NCI-H2107 (cell line): ENCODE measurements at regions not wholly inside any gene's neighbourhood (a gene's known extent, or its start where the extent isn't known, plus 50 kb on each side); places are given as distances from the start of the nearest gene placed in this dataset.
A peak's percentile ranks its signal among the peaks of the same experiment; 100 is the strongest.

ENCODE experiments used
- DNase-seq: peaks from one replicate; lab custom pipeline; 2025; lab: John Stamatoyannopoulos, UW

DNA sequence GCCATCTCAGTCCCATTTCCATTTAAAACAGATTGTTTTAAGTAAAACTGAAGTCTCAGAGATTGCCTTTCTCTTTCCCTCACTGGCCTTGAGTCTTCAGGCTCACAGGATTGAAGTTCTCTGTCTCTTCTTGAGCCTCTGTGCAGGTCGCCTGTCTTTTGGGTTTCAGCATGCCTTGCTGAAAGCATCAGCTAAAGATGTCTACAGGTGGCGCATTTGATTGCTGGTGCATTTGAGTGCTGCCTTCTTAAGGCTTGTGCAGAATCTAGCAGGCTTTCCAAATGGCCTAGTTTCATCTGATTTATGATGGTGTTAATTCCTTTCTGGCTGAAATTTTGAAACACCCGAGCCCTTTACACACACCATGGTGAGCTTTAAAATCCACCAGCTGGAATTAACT, 1062.2 kb upstream of the FBXO33 start:
- DNase-seq: no peak

- DNase-seq: no peak
These were observed 1055.6 kb upstream of the FBXO33 start for GRCh38 chr14:40487824-40488223.

- DNase-seq: no peak
These were observed 1053.5 kb upstream of the FBXO33 start for GRCh38 chr14:40485688-40486087.

GRCh38 chr14:40476005-40476404, 1043.8 kb upstream of the FBXO33 start:
- no peak for DNase-seq

- no peak for DNase-seq
These were observed 1035.7 kb upstream of the FBXO33 start for GRCh38 chr14:40467969-40468368.

GRCh38 chr14:40464531-40464930, 1032.3 kb upstream of the FBXO33 start:
- no peak for DNase-seq

DNA sequence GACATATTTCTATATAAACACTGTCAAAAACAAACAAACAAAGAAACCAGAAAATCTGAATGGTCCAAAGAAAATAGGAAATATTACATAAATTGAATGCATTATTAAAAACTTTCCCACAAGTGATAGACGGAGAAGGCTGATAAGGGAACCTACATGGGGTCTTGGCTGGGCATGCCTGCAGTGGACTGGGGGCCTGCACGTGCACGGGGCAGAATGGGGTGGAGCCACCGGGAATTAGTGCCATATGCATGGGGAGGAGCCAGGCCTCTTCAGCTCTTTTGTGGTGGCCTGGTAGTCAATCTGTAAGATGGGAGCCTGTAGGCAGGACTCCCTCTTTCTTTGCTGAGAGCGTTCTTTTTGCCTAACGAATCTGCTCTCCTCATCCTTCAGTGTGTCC, 1031.7 kb upstream of the FBXO33 start:
- DNase-seq: no peak

DNA sequence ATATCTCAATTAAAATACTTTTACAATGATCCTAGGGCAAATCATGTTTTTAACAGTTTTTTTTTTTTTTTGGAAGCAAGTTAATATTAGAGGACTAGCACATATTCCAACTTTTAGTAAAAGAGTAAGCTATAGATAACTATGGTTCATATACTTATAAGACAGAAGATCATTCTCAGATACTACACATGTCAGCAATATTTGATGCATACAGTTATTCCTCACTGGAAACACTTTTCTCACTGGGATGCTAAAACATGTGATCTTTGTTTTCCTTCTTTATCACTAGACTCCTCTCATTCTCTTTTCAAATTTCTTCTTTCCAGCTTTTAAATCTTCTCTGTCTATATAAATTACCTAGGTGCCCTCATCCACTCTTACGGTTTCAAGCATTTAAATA, 1020.4 kb upstream of the FBXO33 start:
- no peak for DNase-seq

DNA sequence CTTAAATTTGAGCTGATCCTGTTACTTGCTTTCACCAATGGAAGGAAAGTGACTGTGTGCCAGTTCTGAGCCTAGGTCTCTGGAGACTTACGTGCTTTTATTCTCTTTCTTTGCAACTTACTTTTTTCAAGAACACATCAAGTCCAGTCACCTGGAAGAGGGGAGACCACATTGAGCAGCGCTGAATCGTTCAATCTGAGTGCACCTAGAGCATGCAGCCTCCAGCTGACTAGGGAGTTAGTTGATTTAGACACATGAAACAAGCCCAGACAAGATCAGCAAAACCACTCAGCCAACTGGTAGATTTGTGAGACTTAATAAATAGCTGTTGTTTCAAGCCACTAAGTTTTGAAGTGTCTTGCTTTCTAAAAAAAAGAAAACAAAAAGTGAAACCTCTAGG, 1014.8 kb upstream of the FBXO33 start:
- no peak for DNase-seq

DNA sequence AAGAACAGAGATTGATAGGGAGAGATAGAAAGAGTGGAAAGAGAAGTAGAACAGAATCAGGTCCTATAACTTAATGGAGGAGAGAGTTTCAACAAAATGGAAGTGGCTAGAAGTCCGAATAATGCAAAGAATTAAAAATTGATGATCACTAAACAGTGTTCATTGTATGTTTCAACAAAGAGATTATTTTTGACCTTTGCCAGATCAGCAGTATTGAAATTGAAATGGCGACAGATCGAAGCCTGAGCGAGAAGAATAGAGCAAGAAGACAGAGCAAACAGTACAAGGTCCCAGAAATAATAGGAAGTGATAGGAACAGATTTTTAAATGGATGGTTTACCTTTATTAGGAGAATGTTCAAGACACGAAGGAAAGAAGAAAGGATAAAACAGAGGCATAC, 1012.8 kb upstream of the FBXO33 start:
- no peak for DNase-seq

DNA sequence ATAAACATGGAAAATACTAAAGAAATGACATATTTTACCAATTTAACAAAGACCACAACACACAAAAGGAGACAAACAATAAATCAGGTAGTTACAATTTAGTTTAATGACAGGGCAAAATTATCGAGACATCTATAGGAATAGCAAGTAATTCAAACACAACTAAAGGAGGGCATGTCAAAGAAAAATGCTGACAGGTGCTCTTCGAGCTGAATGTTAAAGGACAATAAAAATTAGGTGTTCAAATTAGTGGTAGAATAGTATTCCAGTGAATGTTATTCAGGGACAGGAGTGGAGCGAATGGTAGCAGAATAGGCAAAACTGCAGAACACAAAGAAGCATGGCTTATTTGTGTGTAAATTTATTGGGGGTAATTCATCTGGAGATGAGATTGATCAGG, 1004.3 kb upstream of the FBXO33 start:
- no peak for DNase-seq

DNA sequence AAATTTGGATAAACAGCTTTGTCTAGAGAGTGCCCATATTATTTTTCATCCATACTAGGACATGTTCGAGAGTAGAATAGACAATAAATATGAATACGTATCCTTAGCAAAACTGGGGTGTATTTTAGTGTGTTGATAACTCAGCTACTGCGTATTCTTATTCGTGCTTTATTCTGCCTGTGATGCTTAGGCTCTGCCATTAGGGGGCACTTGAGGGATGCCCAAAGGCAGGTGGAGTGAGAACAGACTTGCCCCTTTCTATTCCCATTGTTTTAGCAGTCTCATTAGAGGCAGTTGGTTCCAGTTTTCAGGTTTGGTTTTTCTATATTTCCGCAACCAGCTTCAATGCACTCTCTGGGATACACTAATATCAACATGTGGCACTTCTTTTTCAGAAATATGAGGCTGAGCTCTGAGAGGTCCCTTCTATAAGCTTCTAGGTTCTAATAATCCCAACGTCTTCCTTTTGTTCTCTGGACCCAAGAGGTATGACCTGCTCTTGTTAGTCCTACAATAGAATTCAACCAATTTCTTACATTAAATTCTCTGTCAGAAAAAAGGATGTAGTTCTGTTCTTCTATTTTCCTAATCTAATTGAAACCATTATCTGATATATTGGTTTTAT, 985.7 kb upstream of the FBXO33 start:
- DNase-seq: peak; percentile 11

DNA sequence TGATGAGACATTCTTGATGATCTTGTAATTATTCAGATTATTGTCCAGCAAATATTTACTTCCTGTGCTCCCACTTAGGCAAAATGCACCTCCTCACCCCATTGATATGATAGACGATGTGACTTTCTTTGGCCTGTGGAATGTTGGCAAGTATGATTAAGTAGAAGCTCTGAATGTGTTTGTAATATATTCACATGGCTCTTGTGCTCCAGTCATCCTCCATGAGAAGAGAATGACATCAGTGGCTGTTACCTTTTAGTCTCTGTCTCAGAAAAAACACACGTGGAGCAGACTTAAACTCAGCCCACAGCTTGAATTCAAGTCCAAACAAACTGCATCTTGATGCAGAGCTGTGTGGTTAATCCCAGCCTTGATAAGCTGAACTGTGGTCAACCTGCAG, 984.3 kb upstream of the FBXO33 start:
- no peak for DNase-seq

DNA sequence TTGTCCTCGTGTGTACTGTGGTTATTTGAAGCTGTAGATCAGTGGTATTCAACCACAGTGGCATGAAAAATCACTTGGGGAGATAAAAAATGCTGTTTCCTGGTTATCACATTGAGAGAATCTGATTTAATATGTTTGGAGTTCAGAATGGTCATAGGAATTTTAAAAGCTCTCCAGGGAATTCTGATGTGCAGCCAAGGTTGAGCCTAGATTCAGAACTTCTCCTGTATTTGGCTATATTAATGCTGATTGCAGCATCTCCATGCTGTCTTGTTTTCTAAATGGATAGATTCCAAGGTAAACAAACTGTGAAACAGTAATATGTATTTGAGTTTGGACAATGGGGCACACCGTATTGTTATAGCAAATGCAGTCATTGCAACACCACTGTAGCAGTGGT, 982.2 kb upstream of the FBXO33 start:
- DNase-seq: no peak

- DNase-seq: no peak
These were observed 980.9 kb upstream of the FBXO33 start for GRCh38 chr14:40413136-40413535.

DNA sequence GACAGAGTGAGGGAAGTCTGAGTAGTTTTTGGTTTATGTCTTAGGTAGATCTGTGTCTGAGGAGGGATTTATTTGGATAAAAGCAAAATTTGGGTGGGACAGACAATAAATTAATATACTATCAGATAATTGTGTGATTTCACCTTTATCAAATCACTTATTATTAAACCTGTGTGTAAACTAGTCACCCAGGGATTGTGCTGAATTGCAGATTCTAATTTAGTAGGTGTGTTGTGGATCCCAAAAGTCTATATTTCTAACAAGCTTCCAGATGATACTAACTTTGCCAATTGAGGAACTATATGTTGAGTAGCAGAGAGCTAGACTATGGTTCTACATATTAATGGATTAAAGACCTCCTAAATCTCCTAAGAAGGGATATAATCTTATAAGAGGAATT, 978.5 kb upstream of the FBXO33 start:
- no peak for DNase-seq

DNA sequence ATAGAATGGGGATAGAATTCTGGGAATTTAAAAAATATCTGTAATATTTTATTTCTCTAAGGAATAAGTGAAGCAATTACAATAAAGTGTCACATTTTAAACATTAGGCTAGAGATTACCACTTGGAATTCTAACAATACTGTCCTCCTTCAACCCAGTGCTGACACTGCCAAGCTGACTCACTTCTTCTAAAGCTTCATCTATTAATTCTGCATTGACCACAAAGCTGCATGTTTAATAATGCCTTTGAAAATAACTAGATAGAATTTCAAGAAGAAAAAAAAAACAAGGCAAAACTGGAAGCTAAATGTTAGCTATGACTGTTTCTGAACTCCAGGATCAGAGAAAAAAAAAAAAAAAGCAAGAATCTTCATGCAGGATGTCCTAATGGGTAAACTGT, 970.7 kb upstream of the FBXO33 start:
- no peak for DNase-seq

- DNase-seq: no peak
These were observed 966.7 kb upstream of the FBXO33 start for GRCh38 chr14:40398981-40399380.

GRCh38 chr14:40394634-40395340, 962.6 kb upstream of the FBXO33 start:
- no peak for DNase-seq

GRCh38 chr14:40393143-40393542, 960.9 kb upstream of the FBXO33 start:
- no peak for DNase-seq

- DNase-seq: no peak
These were observed 954.2 kb upstream of the FBXO33 start for GRCh38 chr14:40386433-40386832.

GRCh38 chr14:40374221-40374620, 942.0 kb upstream of the FBXO33 start:
- no peak for DNase-seq

GRCh38 chr14:40371011-40371410, 938.8 kb upstream of the FBXO33 start:
- no peak for DNase-seq

GRCh38 chr14:40368314-40368713, 936.1 kb upstream of the FBXO33 start:
- no peak for DNase-seq
